ENCODE measurements at regions not wholly inside any gene's neighbourhood (a gene's known extent, or its start where the extent isn't known, plus 50 kb on each side); places are given as distances from the start of the nearest gene placed in this dataset.
A peak's percentile ranks its signal among the peaks of the same experiment; 100 is the strongest.

DNA sequence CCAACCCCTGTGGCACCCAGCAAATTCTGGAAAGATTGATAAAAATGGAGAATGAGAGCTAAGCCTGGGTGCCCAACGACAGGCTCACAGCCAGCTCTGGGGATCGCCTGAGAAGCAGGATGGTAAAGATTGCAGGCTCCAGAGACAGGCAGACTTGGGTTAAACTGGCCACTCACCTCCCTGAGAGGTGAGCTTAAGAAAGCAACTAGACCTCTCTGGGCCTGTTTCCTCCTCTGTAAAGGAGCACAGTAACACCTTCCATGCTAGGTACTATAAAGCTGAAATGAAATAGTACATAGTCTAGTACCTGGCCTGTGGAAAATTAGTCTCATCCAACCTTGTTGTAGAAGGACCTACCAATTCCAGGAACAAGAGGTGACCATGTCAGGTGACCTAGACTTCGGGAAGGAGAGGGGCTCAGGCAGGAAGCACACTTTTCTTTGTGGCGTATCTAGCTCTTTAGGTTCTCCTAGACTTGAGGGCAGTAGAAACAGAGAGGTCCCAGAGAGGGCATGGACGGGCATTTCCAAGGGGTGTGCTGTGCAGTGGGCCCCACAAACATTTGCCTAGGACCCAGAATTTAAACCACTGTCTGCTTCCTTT, 142.8 kb upstream of the MYLIP start:
- intact Hi-C loops (cut with DNase I): no loop called here
- Histone ChIP-seq H3K36me3 (no peaks in the 10 kb centered on the region), H3K9me3 (no peaks in the 10 kb centered on the region), H3K27ac (no peak overlapping the region), H3K27me3 (replicated peaks; ENCODE audit: insufficient read depth) (no peaks in the 10 kb centered on the region), H3K4me3 (no peak overlapping the region), H3K4me1 (replicated peaks) (no peaks in the 10 kb centered on the region)
- WGBS: 94% methylated on average over 5 of the region's 5 CpGs
- no peak for DNase-seq (ENCODE audit: low spot score)
- TF ChIP-seq POLR2A (IDR thresholded peaks at IDR 0.05) (no peak), CTCF (IDR thresholded peaks at IDR 0.05) (no peak), POLR2AphosphoS5 (IDR thresholded peaks at IDR 0.05) (no peak)

DNA sequence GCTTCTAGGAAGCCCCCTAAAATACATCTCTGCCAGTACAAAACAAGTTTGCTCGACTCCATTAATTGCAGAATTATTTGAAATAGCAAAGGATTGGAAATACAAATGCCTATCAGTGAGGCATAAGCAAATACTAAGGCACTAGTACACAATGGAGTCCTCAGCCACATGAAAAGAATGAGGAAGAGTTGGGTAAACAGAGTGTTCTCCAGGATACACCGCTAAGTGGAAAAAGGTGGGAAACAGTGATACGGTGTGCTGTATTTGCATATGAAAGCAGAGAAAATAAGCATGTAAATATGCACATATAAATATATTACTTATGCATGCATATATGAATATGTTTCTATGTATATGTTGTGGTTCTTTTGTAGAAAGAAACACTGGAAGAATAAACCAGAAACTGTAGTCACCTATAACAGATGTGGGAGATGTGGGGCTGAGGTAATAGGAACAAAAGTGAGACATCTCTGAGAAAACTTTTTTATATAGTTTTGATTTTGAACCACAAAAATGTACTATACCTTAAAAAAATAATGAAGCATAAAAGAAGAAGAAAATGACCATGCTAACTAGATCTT, 143.4 kb upstream of the MYLIP start:
- intact Hi-C loops (cut with DNase I): no loop called here
- TF ChIP-seq CTCF (IDR thresholded peaks at IDR 0.05) (no peak), POLR2AphosphoS5 (IDR thresholded peaks at IDR 0.05) (peak; percentile 24)
- no peak overlapping the region for H3K27ac ChIP-seq
- no peaks in the 10 kb centered on the region for H3K36me3 ChIP-seq
- no peaks in the 10 kb centered on the region for H3K4me1 ChIP-seq (replicated peaks)
- DNase-seq (ENCODE audit: low spot score): no peak
- WGBS: 47% methylated on average over 3 of the region's 3 CpGs
- H3K9me3 ChIP-seq: no peaks in the 10 kb centered on the region
- H3K27me3 ChIP-seq (replicated peaks; ENCODE audit: insufficient read depth): no peaks in the 10 kb centered on the region
- H3K4me3 ChIP-seq: no peak overlapping the region

DNA sequence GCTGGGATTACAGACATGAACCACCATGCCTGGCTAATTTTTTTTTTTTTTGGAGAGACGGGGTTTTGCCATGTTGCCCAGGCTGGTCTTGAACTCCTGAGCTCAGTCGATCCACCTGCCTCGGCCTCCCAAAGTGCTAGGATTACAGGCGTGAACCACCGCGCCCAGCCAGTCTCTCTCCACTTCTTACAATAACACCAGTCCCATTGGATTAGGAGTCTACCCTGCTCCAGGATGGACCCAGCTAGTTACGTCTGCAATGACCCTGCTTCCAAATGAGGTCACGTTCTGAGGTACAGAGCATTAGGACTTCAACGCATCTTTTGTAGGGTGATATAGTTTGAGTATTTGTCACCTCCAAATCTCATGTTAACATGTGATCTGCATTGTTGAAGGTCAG, 146.9 kb upstream of the MYLIP start:
- no peaks in the 10 kb centered on the region for H3K4me1 ChIP-seq (replicated peaks)
- no peaks in the 10 kb centered on the region for H3K27me3 ChIP-seq (replicated peaks; ENCODE audit: insufficient read depth)
- DNase-seq (ENCODE audit: low spot score): no peak
- no peak overlapping the region for H3K27ac ChIP-seq
- no peaks in the 10 kb centered on the region for H3K9me3 ChIP-seq
- no peaks in the 10 kb centered on the region for H3K36me3 ChIP-seq
- H3K4me3 ChIP-seq: no peak overlapping the region
- intact Hi-C loops (cut with DNase I): no loop called here
- TF ChIP-seq CTCF (IDR thresholded peaks at IDR 0.05) (no peak), POLR2A (IDR thresholded peaks at IDR 0.05) (no peak), POLR2AphosphoS5 (IDR thresholded peaks at IDR 0.05) (no peak)
- WGBS: 97% methylated on average over 9 of the region's 9 CpGs

- Histone ChIP-seq H3K27me3 (replicated peaks; ENCODE audit: insufficient read depth) (no peaks in the 10 kb centered on the region), H3K36me3 (no peaks in the 10 kb centered on the region), H3K27ac (no peak overlapping the region), H3K4me1 (replicated peaks) (no peaks in the 10 kb centered on the region), H3K9me3 (no peaks in the 10 kb centered on the region), H3K4me3 (no peak overlapping the region)
- no peak for TF ChIP-seq POLR2AphosphoS5 (IDR thresholded peaks at IDR 0.05)
- intact Hi-C loops (cut with DNase I): no loop called here
- no peak for DNase-seq (ENCODE audit: low spot score)
- 50% methylated on average over 4 of the region's 4 CpGs for WGBS
Measured at GRCh38 chr6:15980801-15981200, 148.1 kb upstream of the MYLIP start.

DNA sequence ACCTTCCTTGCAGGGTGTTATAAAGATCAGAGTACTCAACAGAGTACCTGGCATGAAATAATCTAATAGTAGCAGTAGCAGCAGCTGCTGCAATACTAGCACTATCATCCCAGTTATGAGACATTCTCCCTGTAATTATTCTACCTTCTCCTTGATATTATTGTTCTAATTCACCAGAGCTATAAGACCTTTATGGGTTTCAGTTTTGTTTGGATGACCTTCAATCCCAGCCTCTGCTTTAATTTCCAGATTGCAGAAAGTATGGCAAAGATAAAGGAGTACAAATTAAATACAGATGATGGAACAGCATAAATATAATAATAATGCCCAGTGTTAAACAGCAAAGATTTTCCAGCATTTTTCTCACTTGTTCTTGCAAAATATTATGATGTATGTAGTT, 150.5 kb upstream of the MYLIP start:
- Histone ChIP-seq H3K27me3 (replicated peaks; ENCODE audit: insufficient read depth) (no peaks in the 10 kb centered on the region), H3K9me3 (no peaks in the 10 kb centered on the region), H3K36me3 (no peaks in the 10 kb centered on the region), H3K4me3 (no peak overlapping the region), H3K4me1 (replicated peaks) (no peaks in the 10 kb centered on the region), H3K27ac (no peak overlapping the region)
- no peak for DNase-seq (ENCODE audit: low spot score)
- no peak for TF ChIP-seq POLR2AphosphoS5 (IDR thresholded peaks at IDR 0.05)
- no peak for TF ChIP-seq POLR2A (IDR thresholded peaks at IDR 0.05)
- TF ChIP-seq CTCF (IDR thresholded peaks at IDR 0.05): no peak
- intact Hi-C loops (cut with DNase I): loop anchor here (10.0 kb wide), 1 partner anchor 1874 kb away; no protein-coding TSS in a partner anchor

Data from prostate gland (tissue), 2 donors.